ENCODE measurements at regions not wholly inside any gene's neighbourhood (a gene's known extent, or its start where the extent isn't known, plus 50 kb on each side); places are given as distances from the start of the nearest gene placed in this dataset.

GRCh38 chr4:35982318-35982717, 262.0 kb downstream of the ARAP2 start:
- Histone ChIP-seq H2AFZ (ENCODE audit: low read depth, low read length, poor library complexity, severe bottlenecking) (no peak overlapping the region), H3K4me3 (replicated peaks in 1 of 2; ENCODE audit: low read depth in 1 of 2, low read length in 2 of 2) (no peak overlapping the region), H3K36me3 (ENCODE audit: control insufficient read depth in 1 of 2, insufficient read depth in 2 of 2, low read length in 2 of 2) (no peaks in the 10 kb centered on the region), H3K9me2 (ENCODE audit: insufficient read depth) (no peaks in the 10 kb centered on the region; the same call in 1 of the 2 replicates), H3K79me2 (ENCODE audit: insufficient read depth, low read length) (no peaks in the 10 kb centered on the region), H3K4me1 (ENCODE audit: control insufficient read depth in 1 of 2, insufficient read depth in 2 of 2, low read length in 2 of 2) (no peaks in the 10 kb centered on the region), H4K20me1 (ENCODE audit: insufficient read depth) (no peaks in the 10 kb centered on the region), H3K4me2 (ENCODE audit: low read length) (no peak overlapping the region), H3K27ac (ENCODE audit: low read depth, low read length) (no peak overlapping the region), H3K9me3 (ENCODE audit: control insufficient read depth in 1 of 2, insufficient read depth in 1 of 2, low read depth in 1 of 2, low read length in 2 of 2) (no peaks in the 10 kb centered on the region), H3K9ac (ENCODE audit: low read length) (no peak overlapping the region), H3K27me3 (ENCODE audit: insufficient read depth, low read length) (no peaks in the 10 kb centered on the region)
- intact Hi-C loops (cut with micrococcal nuclease) = no loop called here
- RAD21 ChIA-PET (ENCODE audit: low non-redundant PET in 1 of 2, low total read pairs in 2 of 2, uncharacterized antibody in 2 of 2, unreplicated experiment in 2 of 2) = no interaction called here
- DNase-seq (ENCODE audit: low read depth, low spot score) (no peak), ATAC-seq (no peak)
- no TSS peak for BruUV-seq (replicated peaks)
- CTCF ChIA-PET = no interaction called here
- POLR2A ChIA-PET = no interaction called here
- TF ChIP-seq POLR2AphosphoS5 (IDR thresholded peaks at IDR 0.05; ENCODE audit: low read depth, low read length) (no peak), EZH2phosphoT487 (IDR thresholded peaks at IDR 0.05; ENCODE audit: borderline replicate concordance) (no peak), ZBTB33 (IDR thresholded peaks at IDR 0.05; ENCODE audit: extremely low read depth, insufficient replicate concordance, low read length) (no peak), SRF (IDR thresholded peaks at IDR 0.05; ENCODE audit: low read depth) (no peak), REST (IDR thresholded peaks at IDR 0.05; ENCODE audit: low read depth) (no peak), RAD21 (IDR thresholded peaks at IDR 0.05; ENCODE audit: low read depth) (no peak), SIN3A (IDR thresholded peaks at IDR 0.05; ENCODE audit: low read depth) (no peak), POLR2A (IDR thresholded peaks at IDR 0.05; ENCODE audit: borderline replicate concordance, extremely low read depth, insufficient read depth, insufficient read length) (no peak), TCF7L2 (IDR thresholded peaks at IDR 0.05; ENCODE audit: borderline replicate concordance, extremely low read depth, insufficient read depth, insufficient read length) (no peak), YY1 (IDR thresholded peaks at IDR 0.05; ENCODE audit: extremely low read depth, insufficient replicate concordance, low read depth, low read length) (no peak), ATF3 (IDR thresholded peaks at IDR 0.05) (no peak), ZNF274 (IDR thresholded peaks at IDR 0.05; ENCODE audit: low read depth, low read length) (no peak), ELF1 (IDR thresholded peaks at IDR 0.05; ENCODE audit: borderline replicate concordance, low read depth) (no peak), EZH2 (IDR thresholded peaks at IDR 0.05) (no peak), CTCF (IDR thresholded peaks at IDR 0.05 in 2 of 3, conservative IDR thresholded peaks at IDR 0.05 in 1 of 3; ENCODE audit: borderline replicate concordance in 1 of 3, insufficient read depth in 1 of 3, low read depth in 2 of 3, low read length in 2 of 3) (no peak), ZFX (IDR thresholded peaks at IDR 0.05) (no peak), FOSL1 (IDR thresholded peaks at IDR 0.05; ENCODE audit: low read depth) (no peak), JUND (IDR thresholded peaks at IDR 0.05) (no peak), MAX (IDR thresholded peaks at IDR 0.05) (no peak)

All from HCT116 (cell line).